NCI-H226 (cell line): ENCODE measurements at regions not wholly inside any gene's neighbourhood (a gene's known extent, or its start where the extent isn't known, plus 50 kb on each side); places are given as distances from the start of the nearest gene placed in this dataset.
"Not testable (repeated sequence)": the region's sequence is repeated elsewhere in the genome, so short reads cannot be mapped to it uniquely, and the experiment has no call there.

ENCODE experiments used
- DNase-seq: peaks from one replicate; pipeline ENCODE4 v3.0.0-alpha.2; 2015

DNA sequence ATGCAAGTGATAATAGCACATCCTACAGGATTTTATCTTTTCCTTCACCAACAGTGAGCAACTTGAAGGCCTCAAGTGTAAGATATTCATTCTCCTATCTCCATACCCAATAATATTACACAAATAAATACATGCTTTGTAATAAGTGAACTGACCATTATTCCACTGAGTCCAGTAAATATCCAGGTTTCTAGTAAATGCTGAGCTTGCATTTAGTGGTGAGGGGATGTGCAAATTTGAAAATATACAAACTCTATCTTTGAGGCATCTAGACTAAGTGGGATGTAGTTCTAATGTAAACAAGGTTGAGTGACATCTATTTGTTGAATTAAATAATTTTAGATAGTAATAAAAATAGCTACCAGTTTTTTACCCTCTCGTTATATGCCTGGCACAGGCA lies 587.6 kb upstream of the IL12A start:
- no peak for DNase-seq

- DNase-seq: not testable (repeated sequence)
Measured at GRCh38 chr3:159409711-159410110, 578.9 kb upstream of the IL12A start.

DNA sequence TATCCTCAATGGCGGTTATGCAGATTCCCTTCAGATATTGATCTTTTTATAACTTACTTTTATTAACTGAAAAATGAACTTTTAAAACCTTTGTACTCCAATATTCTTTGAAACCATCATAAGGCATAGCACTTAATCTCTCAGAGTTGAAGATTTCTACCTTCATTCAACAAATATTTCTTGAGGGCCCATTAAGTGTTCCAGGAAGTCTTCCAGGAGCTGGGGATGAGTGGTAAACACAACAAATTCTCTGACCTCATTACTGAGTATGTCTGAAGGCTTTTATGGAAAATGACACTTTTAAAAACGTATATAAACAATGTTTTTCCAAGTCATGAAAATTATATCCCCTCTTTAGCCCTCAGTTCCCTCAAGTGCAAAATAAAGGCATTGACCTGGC lies 575.3 kb upstream of the IL12A start:
- DNase-seq: no peak

DNA sequence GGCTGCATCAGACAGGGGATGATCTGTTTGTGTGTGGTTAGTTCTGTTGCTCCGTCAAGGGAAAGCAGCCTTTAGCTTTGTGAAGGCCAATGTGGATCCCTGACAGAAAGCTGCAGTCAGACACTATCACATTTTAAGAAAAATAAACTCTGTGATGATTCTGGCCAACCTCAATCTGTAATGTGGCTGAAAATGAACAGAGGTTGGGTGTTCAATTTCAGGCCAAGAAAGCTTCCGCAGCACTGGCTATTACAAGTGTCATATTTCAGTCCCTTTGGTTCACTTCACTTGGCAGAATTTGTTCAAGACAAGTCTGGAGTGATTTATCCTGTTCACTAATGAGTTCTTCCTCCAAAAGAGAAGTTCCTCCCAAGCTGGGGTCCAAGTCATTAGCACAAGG lies 571.8 kb upstream of the IL12A start:
- no peak for DNase-seq

- no peak for DNase-seq
Measured at GRCh38 chr3:159417761-159418160, 570.9 kb upstream of the IL12A start.

GRCh38 chr3:159418571-159419526 lies 569.8 kb upstream of the IL12A start:
- DNase-seq: peak; percentile 81

- DNase-seq: no peak
Measured at GRCh38 chr3:159429702-159430101, 558.9 kb upstream of the IL12A start.

DNA sequence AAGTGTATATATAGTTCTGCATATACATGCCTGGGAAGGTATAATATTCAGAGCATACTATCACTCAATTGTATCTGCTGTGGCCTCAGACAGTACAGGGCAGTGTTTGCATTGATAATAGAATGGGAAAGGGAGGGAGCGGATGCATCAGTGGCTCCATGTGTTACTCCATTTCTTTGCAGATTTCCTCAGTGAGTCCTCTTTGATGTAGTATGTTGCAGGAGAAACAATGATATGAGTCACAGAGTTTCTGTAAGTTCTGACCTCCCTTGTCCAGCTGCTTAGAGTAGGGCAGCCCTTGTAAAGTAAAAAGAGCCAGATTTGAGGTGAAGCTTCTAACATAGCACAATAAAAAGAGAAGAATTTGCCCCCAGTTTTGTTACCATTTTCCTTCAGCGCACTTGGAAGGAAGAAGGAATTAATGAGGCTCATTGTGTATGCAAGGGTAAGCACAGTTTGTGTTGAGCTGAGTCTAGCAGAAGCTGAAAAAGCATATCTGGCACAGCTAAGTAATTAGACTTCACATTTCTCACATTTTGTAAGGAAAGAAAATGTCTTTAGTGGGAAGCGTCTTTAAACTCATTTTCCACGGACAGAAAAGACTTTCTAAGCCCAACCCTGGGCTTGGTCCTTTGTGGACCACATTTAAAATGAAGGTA lies 555.8 kb upstream of the IL12A start:
- no peak for DNase-seq

DNA sequence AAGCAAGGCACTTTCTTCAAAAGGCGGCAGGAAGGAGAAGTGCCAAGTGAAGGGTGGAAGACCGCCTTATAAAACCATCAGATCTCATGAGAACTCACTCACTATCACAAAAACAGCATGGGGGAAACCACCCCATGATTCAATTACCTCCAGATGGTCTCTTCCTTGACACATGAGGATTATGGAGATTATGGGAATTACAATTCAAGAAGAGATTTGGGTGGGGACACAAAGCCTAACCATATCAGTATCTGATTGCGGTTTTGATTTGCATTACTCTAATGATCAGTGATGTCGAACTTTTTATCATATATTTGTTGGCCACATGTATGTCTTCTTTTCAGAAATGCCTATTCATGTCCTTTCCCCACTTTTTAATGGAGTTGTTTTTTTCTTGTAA lies 549.3 kb upstream of the IL12A start:
- DNase-seq: no peak

- no peak for DNase-seq
Measured at GRCh38 chr3:159441279-159441678, 547.4 kb upstream of the IL12A start.

DNA sequence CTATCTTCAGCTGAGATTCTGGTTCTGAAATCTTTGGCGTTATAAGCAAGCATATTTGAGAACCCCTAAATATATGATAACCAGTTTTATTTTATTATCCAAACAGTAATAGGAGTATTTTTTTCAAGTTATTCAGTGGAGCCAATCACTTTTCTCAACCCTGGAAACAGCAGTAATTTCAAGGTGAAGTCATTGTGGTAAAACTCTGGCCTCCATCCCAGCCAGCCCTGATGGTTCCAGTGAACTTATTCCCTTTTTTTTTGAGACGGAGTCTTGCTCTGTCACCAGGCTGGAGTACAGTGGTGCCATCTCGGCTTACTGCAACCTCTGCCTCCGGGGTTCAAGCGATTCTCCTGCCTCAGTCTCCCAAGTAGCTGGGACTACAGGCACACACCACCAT lies 545.4 kb upstream of the IL12A start:
- peak; percentile 49 for DNase-seq

- DNase-seq: peak; percentile 22
Measured at GRCh38 chr3:159447841-159448240, 540.8 kb upstream of the IL12A start.

DNA sequence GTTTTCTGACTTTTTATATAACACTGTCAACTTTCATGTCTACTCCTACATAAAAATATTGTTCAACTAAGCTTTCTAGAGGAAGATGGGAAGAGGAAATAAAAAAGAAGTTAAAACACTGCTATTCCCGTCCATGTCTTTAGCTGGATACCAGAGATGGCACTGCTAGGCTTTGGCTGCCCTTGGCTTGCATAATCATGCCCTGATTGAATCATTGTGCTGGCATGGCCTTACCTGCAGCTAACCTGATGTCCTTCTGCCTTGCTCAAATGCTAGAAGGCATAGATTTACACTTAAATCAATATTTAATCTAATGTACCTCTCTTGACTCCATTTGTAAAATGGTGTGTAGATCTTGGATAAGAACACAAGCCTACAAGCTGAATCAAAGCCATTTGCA lies 539.7 kb upstream of the IL12A start:
- no peak for DNase-seq

DNA sequence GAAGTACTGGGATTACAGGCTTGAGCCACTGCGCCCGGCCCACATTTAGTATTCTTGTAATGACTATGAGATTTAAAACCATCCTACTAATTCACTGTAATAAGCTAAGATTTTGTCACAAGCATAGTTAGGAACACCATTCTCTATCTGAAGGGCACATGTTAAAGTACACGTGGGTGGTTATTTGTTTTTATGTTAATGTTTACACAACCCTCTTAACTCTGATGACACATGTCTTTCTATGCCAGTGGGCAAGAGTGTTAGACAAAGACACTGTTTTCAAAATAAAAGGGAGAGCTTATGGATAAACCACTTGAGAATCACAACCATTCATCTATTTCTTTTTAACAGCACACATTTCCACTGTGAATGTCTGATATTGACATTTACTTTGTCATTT lies 537.6 kb upstream of the IL12A start:
- no peak for DNase-seq

GRCh38 chr3:159451482-159451881 lies 537.2 kb upstream of the IL12A start:
- DNase-seq: no peak

DNA sequence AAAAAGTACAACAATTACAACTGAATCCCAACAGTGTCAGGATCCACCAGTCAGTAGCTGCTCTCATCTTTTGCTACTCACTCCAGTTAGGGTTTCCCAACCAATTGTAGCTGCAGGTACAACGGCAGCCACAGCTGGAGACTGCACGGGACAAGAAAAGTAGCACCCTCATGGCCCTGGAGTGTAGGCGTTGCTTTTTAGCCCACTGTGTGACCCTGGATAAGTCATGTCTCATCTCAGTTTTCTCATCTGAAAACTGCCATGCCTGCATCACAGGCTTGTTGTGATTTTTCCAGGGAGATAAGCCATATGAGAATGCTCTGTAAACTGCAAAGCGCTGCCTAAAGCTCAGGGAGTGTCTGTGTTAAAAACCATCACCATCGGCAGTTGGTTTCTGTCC lies 535.6 kb upstream of the IL12A start:
- DNase-seq: no peak

DNA sequence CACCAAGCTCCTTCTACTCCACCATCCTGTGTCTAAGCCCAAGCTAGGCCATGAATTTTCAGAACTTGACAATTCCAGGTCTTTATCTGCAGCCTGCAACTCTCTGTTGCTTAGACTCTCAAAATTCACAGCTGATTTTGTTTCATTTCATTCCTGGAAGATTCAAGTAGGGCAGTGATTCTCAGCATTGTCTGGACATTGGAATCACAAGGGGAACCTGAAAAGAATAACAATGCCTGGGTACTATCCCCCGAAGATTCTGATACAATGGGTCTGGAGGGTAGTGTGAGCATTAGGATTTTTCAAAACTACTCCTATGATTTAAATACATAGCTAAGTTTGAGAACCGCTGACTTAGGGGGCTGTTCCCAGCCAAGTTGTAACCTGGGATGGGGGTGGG lies 534.7 kb upstream of the IL12A start:
- no peak for DNase-seq

DNA sequence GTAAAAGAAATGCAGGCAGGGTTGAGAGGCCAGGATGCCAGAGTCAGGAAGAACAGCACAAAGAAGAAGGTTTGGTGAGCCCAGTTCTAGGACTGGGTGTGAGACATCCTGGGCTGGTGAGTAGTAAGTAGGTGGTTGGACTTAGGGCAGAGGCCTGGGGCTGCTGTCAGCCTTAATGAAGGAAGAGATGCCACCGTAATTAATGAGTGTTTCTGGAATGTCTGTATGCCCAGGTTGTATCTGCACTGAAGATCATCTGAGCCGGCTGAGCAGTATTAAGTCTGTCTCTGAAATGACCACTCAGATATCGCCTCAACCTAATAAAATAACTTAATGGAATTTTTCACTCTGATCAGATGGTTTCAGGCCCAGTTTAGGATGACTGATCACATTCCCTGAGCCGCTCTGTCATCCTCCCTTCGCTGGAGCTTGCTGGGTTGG lies 532.9 kb upstream of the IL12A start:
- DNase-seq: peak; percentile 31

GRCh38 chr3:159458010-159458409 lies 530.6 kb upstream of the IL12A start:
- DNase-seq: peak; percentile 99

- DNase-seq: no peak
Measured at GRCh38 chr3:159458982-159459381, 529.7 kb upstream of the IL12A start.

- no peak for DNase-seq
Measured at GRCh38 chr3:159472611-159473010, 516.0 kb upstream of the IL12A start.

DNA sequence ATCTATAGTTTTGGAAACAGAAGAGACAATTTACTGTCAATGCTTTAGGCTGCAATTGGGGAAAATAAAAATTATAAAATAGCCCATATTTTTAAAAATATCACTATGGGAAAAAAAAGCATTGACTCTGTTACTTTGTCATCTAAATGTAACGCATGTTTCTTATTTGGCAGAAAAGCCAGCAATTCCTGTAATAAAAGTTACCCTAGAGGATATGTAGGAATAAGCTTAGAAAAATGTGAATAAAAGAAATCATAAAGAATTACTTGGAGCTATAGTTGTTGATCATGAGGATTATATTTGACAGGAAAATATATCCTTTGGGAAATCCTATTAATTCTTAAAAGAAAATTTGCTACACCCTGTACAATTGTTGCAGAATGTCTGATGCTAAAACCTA lies 515.4 kb upstream of the IL12A start:
- DNase-seq: no peak

- DNase-seq: peak; percentile 65
Measured at GRCh38 chr3:159480046-159480445, 508.6 kb upstream of the IL12A start.

DNA sequence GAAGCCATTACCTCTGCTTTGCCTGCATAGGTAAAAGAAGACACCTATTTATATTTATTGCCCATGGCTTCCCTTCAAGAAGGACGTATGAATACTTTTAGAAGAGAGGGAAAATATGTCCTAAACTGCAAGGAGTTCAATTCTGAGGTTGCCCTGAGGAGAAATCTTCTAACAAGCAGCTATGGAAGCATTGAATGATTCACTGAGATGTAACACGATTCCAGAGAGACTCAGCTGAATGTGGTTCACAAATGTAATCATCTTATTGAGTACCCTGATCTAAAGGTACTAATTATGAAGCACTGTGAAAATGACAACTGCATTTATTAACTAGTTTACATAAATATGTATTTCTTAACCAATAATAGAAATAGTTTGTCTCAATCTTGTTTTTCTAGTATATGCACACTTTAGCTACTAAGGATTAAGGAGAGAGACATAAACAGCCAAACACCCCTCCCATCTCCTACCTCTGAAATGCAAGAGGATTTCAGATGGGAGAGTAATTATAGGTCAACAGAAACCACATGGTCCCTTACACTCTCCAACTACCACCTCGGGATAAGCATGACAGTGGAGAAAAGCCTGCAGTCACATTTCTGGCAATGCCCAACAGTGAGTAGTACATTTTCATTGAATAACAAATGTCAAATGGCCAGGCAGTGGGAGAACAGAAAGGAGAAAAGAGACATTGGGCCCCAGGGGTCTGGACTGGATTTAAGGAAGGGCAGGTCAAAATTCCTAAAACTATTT lies 506.2 kb upstream of the IL12A start:
- DNase-seq: no peak
